ENCODE measurements at regions not wholly inside any gene's neighbourhood (a gene's known extent, or its start where the extent isn't known, plus 50 kb on each side); places are given as distances from the start of the nearest gene placed in this dataset.

DNA sequence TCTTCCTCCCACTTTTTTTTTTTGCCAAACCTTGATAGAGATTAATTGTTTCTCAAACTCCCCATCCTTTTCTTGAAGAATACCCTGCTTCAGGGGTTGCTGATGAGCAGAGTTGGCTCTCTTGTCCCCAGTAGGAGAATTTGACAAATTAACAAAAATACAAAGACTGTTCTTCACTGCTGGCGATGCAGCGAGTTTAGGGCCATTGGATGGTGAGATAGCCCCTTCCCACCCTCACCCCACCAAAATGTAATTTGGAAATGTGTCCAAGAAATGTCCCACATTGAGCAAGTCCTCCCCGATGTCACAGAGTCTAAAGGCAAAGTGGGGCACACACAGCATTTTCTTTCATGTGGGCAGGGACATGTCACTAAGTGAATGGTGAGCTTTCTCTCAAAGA lies 136.0 kb upstream of the RARB start:
- Histone ChIP-seq H3K27ac (ENCODE audit: low read length) (no peak overlapping the region), H3K9me3 (ENCODE audit: insufficient read depth, low read depth, low read length) (no peaks in the 10 kb centered on the region), H3K9ac (ENCODE audit: low read depth, low read length) (peak overlapping the region; percentile 30; the same call in 1 of the 2 replicates), H3K4me1 (ENCODE audit: insufficient read depth, low read length) (peaks cover 33% of the 10 kb centered on the region), H3K4me3 (ENCODE audit: low read length) (no peak overlapping the region), H3K27me3 (ENCODE audit: insufficient read depth, low read length) (no peaks in the 10 kb centered on the region), H3K36me3 (ENCODE audit: insufficient read depth, low read depth, low read length) (no peaks in the 10 kb centered on the region)

DNA sequence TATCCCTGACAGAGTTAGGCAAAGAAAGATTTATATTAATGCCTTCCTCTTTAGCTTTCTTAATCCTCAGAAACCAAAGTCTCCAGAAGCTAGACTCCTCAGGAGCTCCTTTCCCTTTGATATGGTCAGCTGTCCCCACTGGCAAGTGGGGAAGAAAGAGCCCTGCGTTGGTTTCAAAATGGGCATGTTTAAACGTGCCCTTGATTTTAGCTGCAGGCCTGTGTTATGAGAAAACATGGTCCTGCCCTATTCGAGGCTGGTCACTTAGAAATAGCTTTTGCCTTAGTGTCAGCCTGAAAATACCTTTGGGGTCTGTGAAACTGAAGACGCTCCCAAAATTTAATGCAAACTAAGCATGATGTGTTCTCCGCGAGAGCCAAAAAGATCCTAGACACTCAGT lies 135.5 kb upstream of the RARB start:
- no peak overlapping the region for H3K9ac ChIP-seq (ENCODE audit: low read depth, low read length)
- no peaks in the 10 kb centered on the region for H3K27me3 ChIP-seq (ENCODE audit: insufficient read depth, low read length)
- no peaks in the 10 kb centered on the region for H3K9me3 ChIP-seq (ENCODE audit: insufficient read depth, low read depth, low read length)
- H3K27ac ChIP-seq (ENCODE audit: low read length): no peak overlapping the region
- H3K4me3 ChIP-seq (ENCODE audit: low read length): no peak overlapping the region
- peaks cover 33% of the 10 kb centered on the region for H3K4me1 ChIP-seq (ENCODE audit: insufficient read depth, low read length)
- H3K36me3 ChIP-seq (ENCODE audit: insufficient read depth, low read depth, low read length): no peaks in the 10 kb centered on the region

- H3K9ac ChIP-seq (ENCODE audit: low read depth, low read length): no peak overlapping the region
- H3K27me3 ChIP-seq (ENCODE audit: insufficient read depth, low read length): no peaks in the 10 kb centered on the region
- no peak overlapping the region for H3K4me3 ChIP-seq (ENCODE audit: low read length)
- H3K9me3 ChIP-seq (ENCODE audit: insufficient read depth, low read depth, low read length): no peaks in the 10 kb centered on the region
- no peaks in the 10 kb centered on the region for H3K36me3 ChIP-seq (ENCODE audit: insufficient read depth, low read depth, low read length)
- peaks cover 24% of the 10 kb centered on the region; the same call in 1 of the 2 replicates for H3K4me1 ChIP-seq (ENCODE audit: insufficient read depth, low read length)
- H3K27ac ChIP-seq (ENCODE audit: low read length): no peak overlapping the region
These were observed 134.3 kb upstream of the RARB start for GRCh38 chr3:25293736-25294135.

DNA sequence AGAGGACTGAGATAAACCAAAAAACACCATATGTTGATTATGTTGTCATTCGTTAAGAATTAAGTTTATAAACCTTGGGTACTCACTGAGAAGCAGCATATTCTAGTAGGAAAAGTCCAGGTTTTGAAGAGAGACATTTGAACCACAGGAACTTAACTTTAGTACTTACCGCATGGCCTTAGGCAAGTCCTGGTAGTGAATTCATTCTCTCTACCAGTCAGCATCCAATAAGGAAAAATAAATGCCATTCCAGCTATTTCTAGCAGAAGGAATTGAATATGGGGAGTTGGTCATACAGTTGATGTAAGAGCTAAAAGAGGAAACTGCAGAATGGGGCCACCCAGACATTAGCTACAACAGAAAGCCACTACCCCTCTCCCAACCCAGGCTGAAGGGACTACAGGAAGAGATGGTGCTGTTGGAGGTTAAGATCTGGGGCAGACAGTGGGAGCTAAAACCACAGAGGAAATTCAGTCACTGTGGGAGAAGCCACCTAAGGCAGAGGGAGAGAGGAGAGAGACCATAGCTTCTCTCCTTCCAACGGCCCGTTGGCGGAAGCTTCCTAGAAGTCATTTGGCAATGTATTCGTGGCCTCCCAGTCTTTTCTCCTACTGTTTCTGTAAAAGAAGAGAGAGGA lies 133.8 kb upstream of the RARB start:
- no peak overlapping the region for H3K9ac ChIP-seq (ENCODE audit: low read depth, low read length)
- H3K27ac ChIP-seq (ENCODE audit: low read length): no peak overlapping the region
- no peaks in the 10 kb centered on the region for H3K36me3 ChIP-seq (ENCODE audit: insufficient read depth, low read depth, low read length)
- no peak overlapping the region for H3K4me3 ChIP-seq (ENCODE audit: low read length)
- H3K9me3 ChIP-seq (ENCODE audit: insufficient read depth, low read depth, low read length): no peaks in the 10 kb centered on the region
- H3K27me3 ChIP-seq (ENCODE audit: insufficient read depth, low read length): no peaks in the 10 kb centered on the region
- H3K4me1 ChIP-seq (ENCODE audit: insufficient read depth, low read length): peaks cover 18% of the 10 kb centered on the region; the same call in 1 of the 2 replicates

GRCh38 chr3:25297667-25298585 lies 130.1 kb upstream of the RARB start:
- H3K4me3 ChIP-seq (ENCODE audit: low read length): no peak overlapping the region
- H3K27ac ChIP-seq (ENCODE audit: low read length): no peak overlapping the region
- H3K36me3 ChIP-seq (ENCODE audit: insufficient read depth, low read depth, low read length): no peaks in the 10 kb centered on the region
- no peaks in the 10 kb centered on the region for H3K9me3 ChIP-seq (ENCODE audit: insufficient read depth, low read depth, low read length)
- peaks cover 8% of the 10 kb centered on the region; the same call in 1 of the 2 replicates for H3K4me1 ChIP-seq (ENCODE audit: insufficient read depth, low read length)
- H3K9ac ChIP-seq (ENCODE audit: low read depth, low read length): no peak overlapping the region
- H3K27me3 ChIP-seq (ENCODE audit: insufficient read depth, low read length): no peaks in the 10 kb centered on the region

DNA sequence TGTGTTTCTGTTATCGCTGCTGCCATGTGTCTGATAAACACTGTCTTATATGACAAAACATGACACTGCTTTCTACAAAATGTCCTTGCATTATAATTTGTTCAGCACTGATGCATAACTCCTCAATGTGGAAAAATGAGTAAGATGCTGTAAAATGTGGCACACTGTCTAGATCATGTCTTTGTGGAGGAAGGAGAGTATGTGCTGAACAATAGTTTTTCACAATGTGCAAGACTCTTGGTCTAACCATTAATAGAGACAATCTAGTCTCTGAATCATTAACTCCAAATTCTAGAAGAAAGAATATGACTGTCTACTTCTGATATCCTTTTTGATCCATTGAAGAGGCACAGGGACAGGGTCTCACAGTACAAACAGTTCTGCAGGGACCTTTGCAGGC lies 127.9 kb upstream of the RARB start:
- no peak overlapping the region for H3K4me3 ChIP-seq (ENCODE audit: low read length)
- H3K27me3 ChIP-seq (ENCODE audit: insufficient read depth, low read length): no peaks in the 10 kb centered on the region
- no peaks in the 10 kb centered on the region for H3K9me3 ChIP-seq (ENCODE audit: insufficient read depth, low read depth, low read length)
- H3K9ac ChIP-seq (ENCODE audit: low read depth, low read length): no peak overlapping the region
- no peak overlapping the region for H3K27ac ChIP-seq (ENCODE audit: low read length)
- no peaks in the 10 kb centered on the region for H3K36me3 ChIP-seq (ENCODE audit: insufficient read depth, low read depth, low read length)
- H3K4me1 ChIP-seq (ENCODE audit: insufficient read depth, low read length): peaks cover 1% of the 10 kb centered on the region; the same call in 1 of the 2 replicates

GRCh38 chr3:25304916-25305315 lies 123.1 kb upstream of the RARB start:
- H3K27me3 ChIP-seq (ENCODE audit: insufficient read depth, low read length): no peaks in the 10 kb centered on the region
- no peak overlapping the region for H3K9ac ChIP-seq (ENCODE audit: low read depth, low read length)
- no peak overlapping the region for H3K4me3 ChIP-seq (ENCODE audit: low read length)
- no peaks in the 10 kb centered on the region for H3K9me3 ChIP-seq (ENCODE audit: insufficient read depth, low read depth, low read length)
- no peak overlapping the region for H3K27ac ChIP-seq (ENCODE audit: low read length)
- peaks cover 4% of the 10 kb centered on the region; the same call in 1 of the 2 replicates for H3K4me1 ChIP-seq (ENCODE audit: insufficient read depth, low read length)
- no peaks in the 10 kb centered on the region for H3K36me3 ChIP-seq (ENCODE audit: insufficient read depth, low read depth, low read length)

- H3K27ac ChIP-seq (ENCODE audit: low read length): no peak overlapping the region
- H3K9ac ChIP-seq (ENCODE audit: low read depth, low read length): no peak overlapping the region
- H3K9me3 ChIP-seq (ENCODE audit: insufficient read depth, low read depth, low read length): no peaks in the 10 kb centered on the region
- no peaks in the 10 kb centered on the region for H3K27me3 ChIP-seq (ENCODE audit: insufficient read depth, low read length)
- no peak overlapping the region for H3K4me3 ChIP-seq (ENCODE audit: low read length)
- peaks cover 4% of the 10 kb centered on the region; the same call in 1 of the 2 replicates for H3K4me1 ChIP-seq (ENCODE audit: insufficient read depth, low read length)
- H3K36me3 ChIP-seq (ENCODE audit: insufficient read depth, low read depth, low read length): no peaks in the 10 kb centered on the region
These were observed 122.0 kb upstream of the RARB start for GRCh38 chr3:25306066-25306465.

DNA sequence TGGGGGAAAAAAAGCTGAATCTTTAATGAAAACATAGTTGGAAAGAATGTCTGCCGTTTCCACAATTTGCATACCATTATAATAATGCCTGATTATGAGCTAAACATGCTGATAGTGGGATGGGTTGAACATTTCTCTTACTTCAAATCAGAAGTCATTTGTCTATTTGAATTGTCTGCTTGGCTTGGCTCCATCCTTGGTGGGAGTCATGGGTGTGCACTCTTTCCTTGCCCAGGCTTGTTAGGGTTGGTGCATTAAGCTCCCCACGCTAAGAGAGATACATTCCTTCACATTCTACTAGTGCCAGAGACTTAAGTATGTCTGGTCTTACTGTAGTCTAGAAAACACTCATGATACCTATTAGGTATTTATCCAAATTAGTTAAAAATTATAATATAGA lies 121.4 kb upstream of the RARB start:
- H3K4me3 ChIP-seq (ENCODE audit: low read length): no peak overlapping the region
- no peaks in the 10 kb centered on the region for H3K9me3 ChIP-seq (ENCODE audit: insufficient read depth, low read depth, low read length)
- no peak overlapping the region for H3K27ac ChIP-seq (ENCODE audit: low read length)
- no peaks in the 10 kb centered on the region for H3K27me3 ChIP-seq (ENCODE audit: insufficient read depth, low read length)
- no peaks in the 10 kb centered on the region for H3K36me3 ChIP-seq (ENCODE audit: insufficient read depth, low read depth, low read length)
- no peak overlapping the region for H3K9ac ChIP-seq (ENCODE audit: low read depth, low read length)
- H3K4me1 ChIP-seq (ENCODE audit: insufficient read depth, low read length): peaks cover 4% of the 10 kb centered on the region; the same call in 1 of the 2 replicates

DNA sequence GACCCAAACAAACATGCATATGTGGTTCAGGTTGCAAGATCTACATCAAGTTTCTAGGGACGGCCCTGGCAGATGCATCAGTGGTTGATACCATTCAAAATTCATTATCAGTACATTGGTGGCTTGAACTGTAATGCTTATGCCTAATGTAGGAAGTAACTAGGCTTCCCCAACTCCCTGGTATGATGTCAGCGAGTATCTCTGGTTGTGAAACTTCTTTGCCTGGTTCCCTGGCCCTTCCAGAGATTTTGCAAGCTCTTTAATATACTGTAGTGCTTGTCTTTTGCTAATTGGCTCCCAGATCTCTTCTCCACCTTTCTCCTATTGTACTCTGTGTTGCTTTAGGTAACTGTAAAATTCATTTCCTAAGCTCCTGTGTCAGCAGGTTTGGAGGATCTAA lies 114.8 kb upstream of the RARB start:
- H3K27ac ChIP-seq (ENCODE audit: low read length): no peak overlapping the region
- no peaks in the 10 kb centered on the region for H3K27me3 ChIP-seq (ENCODE audit: insufficient read depth, low read length)
- no peak overlapping the region for H3K4me3 ChIP-seq (ENCODE audit: low read length)
- H3K4me1 ChIP-seq (ENCODE audit: insufficient read depth, low read length): no peaks in the 10 kb centered on the region
- no peak overlapping the region for H3K9ac ChIP-seq (ENCODE audit: low read depth, low read length)
- no peaks in the 10 kb centered on the region for H3K9me3 ChIP-seq (ENCODE audit: insufficient read depth, low read depth, low read length)
- no peaks in the 10 kb centered on the region for H3K36me3 ChIP-seq (ENCODE audit: insufficient read depth, low read depth, low read length)

- Histone ChIP-seq H3K9ac (ENCODE audit: low read depth, low read length) (no peak overlapping the region), H3K4me3 (ENCODE audit: low read length) (no peak overlapping the region), H3K27ac (ENCODE audit: low read length) (no peak overlapping the region), H3K27me3 (ENCODE audit: insufficient read depth, low read length) (no peaks in the 10 kb centered on the region), H3K36me3 (ENCODE audit: insufficient read depth, low read depth, low read length) (no peaks in the 10 kb centered on the region), H3K4me1 (ENCODE audit: insufficient read depth, low read length) (peaks cover 11% of the 10 kb centered on the region; the same call in 1 of the 2 replicates), H3K9me3 (ENCODE audit: insufficient read depth, low read depth, low read length) (no peaks in the 10 kb centered on the region)
These were observed 103.0 kb upstream of the RARB start for GRCh38 chr3:25324954-25325655.
